Amniotic stem cell (primary cell): ENCODE measurements at regions not wholly inside any gene's neighbourhood (a gene's known extent, or its start where the extent isn't known, plus 50 kb on each side); places are given as distances from the start of the nearest gene placed in this dataset.
"Not testable (repeated sequence)": the region's sequence is repeated elsewhere in the genome, so short reads cannot be mapped to it uniquely, and the experiment has no call there.

Experiments
- DNase-seq: peaks from one replicate; lab custom pipeline; 2025; lab: John Stamatoyannopoulos, UW

DNA sequence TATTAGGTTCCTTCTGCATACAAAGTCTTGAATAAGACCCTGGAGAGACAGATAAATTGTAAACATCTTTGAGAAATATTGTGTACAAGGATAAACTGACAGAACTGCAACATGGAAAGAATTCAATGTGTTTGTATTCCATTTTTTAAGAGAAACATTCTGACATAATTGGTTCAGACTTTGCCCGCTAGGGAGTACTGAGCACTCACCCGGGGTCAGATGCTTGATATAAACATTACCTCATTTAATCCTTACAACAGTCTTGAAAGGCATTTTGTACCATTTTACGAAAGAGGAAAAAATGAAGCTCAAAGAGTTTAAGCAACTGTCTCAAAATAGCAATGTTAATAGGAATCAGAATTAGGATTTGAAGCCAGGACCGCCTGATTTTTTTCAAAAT is 416.7 kb upstream of the CRIM1 start:
- DNase-seq, result no peak

DNA sequence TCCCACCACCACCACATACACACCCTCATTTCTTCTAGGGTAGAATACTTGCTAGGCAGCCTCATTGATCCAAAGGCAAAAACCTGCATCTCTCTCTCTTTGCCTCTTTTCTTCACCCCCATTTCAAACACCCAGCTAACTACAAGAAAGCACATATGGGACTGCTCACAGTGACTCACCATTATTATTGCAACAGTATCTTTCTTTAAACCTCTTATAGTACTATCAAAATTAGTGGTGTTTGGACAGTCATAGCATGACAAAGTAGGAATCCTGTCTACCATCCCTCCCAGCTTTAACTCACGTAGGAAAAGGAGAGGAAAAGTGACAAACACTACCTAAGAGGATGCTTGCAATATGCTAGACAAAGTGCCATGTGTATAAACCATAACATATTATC is 422.5 kb upstream of the CRIM1 start:
- no peak for DNase-seq

DNA sequence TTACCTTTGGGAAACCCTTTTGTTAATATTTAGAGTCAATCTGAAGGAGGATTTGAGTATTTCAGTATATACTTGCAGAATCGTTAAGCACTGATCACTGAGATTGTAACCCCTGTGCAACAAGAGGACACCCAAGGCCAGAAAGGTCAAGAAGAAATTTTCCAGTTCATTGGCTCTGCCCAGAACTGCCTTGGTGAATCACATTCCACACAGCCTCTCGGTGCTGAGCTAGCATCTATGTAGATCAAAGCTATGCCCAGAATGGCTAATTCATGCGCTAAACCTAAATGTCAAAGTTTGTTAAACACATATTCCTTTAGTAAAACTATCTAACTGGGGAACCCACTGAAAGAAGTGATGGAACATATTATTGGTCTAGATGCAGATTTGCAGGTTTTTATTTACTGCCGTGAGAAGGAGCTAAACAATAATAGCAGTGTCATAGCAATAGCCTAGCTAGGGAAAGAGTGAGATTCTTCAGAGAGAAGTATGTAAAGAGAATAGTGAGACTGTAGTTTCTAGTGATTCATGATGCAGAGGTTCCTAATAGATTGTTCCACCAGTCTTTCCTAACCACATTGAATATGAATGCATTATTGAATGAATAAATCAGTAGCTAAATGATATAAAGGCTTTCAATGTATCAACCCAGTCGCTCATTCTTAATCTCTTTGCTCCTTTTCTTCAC is 423.2 kb upstream of the CRIM1 start:
- DNase-seq, result no peak

DNA sequence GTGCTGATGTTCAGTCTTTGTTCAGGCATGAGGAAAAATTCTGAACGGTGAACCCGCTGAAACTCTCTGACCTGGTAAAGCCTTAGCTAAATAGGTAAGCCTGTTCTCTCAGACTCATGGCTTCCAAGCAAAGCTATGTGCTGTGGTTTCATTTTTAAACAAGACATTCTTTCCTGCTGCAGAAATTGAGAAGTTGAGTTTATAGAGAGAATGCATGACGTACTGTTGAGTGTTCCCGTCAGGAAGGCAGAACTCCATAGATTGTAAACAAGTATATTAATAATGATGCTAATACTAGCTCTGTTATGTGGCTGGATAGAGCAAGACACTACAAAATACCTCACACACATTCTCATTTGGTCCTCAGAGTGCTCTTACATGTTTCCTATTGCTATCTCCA is 424.0 kb upstream of the CRIM1 start:
- no peak for DNase-seq

DNA sequence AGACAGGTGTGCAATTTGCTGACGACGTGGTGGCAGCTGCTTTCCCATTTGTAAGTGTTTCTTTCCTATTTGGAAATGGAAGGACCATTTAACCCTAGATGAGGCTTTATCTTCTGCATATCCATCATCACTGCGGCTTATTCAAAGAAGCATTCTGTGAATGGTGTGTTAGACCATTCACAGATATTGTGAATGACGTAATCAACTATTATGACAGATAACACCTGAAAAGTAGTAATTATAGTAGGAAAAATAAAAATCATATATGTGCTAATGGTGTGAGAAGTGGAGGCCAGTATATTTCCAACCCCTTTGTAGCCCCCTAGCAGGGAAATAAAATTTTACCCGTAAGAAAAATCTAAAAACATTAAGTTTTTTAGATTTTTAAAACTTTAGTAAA is 424.5 kb upstream of the CRIM1 start:
- no peak for DNase-seq

DNA sequence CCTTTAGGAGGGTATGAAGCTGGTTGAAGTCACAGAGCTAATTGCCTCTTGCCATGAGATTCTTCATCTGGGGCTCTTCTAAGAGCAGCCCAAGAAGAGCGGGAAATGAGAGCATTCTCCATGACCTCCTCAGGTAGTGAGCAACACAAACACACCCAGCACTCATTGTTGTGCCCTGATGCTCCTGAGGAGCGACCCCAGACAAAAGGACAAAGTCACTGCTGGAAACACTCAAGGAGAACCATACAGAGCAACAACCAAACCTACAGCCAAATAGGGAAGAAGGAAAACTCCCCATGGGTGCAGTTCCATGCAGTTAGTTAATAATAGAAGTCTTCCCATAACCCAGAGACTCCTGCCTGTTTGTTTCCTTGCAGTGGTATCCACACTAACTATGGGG is 426.0 kb upstream of the CRIM1 start:
- DNase-seq, result no peak

DNA sequence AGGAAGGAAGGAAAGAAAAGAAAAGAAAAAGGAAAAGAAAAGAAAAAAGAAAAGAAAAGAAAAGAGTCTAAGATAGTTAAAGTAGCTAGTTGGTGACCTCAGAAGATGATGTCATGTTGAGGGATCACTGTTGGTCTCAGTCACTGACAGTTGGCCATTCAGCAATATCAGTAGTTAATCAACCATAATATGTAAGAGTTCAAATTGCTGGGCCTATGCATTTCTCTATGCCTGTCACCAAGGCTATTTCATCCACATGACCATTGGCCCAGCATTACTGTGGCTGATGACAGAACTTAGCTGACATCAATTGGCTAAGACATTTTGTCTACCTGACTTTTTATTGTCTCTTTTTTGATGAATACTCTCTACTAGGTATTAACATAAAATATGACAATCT is 435.5 kb upstream of the CRIM1 start:
- no peak for DNase-seq

DNA sequence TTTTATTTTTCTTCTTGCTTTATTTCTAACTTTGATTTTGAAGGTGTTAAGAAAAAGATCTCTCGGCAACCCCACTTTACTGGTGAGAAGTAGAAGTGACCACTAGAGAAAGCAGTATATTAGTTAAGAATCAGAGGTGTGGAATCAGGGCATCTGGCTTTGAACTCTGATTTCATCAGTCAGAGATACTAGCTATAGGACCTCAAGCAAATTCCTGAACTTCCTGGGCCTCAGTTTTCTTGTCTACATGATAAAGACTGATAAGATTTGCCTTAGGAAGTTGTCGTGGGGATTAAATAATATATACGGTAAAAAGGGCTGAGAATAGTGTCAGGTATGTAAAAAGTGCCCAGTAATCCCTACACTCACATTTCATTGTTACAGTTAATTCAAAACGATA is 440.3 kb upstream of the CRIM1 start:
- DNase-seq, result no peak

DNA sequence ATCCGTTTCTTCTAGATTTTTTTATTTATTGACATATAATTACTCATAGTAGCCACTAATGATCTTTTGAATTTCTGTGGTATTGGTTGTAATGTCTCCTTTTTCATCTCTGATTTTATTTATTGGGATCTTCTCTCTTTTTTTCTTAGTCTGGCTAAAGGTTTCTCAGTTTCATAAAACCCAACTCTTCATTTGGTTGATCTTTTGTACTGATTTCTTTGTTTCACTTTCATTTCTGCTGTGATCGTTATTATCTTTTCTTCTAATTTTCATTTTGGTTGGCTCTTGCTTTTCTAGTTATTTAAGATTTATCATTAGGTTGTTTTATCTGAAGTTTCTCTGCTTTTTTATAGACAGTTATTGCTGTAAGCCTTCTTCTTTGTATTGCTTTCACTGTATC is 463.6 kb upstream of the CRIM1 start:
- DNase-seq, result no peak

DNA sequence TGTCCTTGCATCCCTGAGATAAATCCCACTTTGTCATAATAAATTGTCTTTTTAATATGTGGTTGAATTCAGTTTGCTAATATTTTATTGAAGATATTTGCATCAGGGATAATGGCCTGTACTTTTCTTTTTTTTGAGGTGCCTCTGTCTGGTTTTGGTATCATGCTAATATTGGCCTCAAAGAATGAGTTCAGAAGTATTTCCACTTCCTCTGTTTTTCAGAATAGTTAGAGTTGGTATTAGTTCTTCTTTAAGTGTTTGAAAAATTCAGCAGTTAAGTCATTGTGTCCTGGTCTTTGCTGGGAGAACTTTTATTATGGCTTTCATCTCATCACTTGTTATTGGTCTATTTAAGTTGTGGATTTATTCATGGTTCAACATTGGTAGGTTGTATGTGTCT is 464.1 kb upstream of the CRIM1 start:
- no peak for DNase-seq

DNA sequence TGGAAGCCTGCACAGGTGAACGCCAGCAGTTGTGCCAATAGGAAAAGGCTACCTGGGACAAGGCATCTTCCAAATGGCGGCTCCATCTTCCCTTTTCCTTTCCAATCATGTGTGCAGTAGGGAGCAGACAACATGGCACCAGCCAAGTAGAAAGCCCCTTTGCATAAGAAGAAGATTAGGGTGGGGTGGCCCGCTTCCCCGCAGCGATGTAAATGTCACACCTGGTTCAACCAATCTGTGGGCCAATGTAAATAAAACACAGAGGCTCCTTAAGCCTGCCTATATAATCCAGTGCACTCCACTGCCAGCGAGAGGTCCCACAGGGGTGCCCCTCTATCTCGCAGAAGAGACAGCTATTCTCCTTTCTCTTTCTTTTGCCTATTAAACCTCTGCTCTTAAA is 468.4 kb upstream of the CRIM1 start:
- DNase-seq, result no peak

DNA sequence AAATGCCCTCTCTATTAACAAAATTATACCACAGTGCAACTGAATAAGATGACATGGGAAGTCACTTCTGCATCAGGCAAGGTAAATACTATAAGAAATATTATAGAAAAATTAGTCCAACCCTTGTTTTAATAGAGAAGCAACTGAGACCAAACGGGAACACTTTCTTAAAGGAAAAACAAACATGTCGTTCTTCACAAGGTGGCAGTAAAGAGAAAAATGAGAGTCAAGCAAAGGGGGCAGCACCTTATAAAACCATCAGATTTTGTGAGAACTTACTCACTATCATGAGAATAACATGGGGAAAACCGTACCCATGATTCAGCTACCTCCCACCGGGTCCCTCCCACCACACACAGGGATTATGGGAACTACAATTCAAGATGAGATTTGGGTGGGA is 481.7 kb upstream of the CRIM1 start:
- DNase-seq, result no peak

DNA sequence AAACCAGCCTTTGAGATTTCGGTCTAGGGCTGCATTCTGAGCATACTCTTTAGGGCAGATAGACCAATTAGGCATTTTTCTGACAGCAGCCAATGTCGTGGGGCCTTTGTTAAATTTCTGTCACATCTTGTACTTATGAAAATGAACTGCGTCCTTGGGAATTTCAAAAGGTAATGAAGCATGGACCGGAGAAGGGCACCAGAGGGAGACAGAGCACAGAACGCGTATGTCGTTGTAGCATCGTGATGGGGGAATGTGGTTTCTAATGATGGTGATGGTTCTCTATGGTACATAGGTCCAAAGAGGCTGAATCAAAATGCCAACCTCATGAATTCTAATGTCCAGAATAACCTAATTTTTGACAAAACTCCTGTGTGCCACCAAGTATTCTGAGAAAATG is 483.9 kb upstream of the CRIM1 start:
- DNase-seq, result no peak

DNA sequence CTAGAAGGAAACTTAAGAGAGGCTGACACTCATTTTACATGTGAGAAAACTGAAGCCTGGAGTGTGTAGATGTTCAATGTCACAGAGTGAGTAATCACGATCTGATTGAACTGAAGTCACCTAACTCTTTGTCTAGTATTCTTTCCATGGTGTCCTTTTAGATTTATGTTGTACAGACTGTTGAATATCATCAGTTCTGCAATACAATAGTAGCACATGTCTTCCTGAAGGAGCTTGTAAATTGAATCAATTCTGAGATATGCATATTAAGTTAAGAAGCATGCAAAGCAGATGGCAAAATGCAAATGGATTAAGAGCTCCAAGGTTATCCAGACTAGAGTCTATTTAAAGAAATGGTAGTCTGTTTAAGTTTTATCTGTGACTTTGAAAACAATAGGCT is 484.9 kb upstream of the CRIM1 start:
- no peak for DNase-seq

DNA sequence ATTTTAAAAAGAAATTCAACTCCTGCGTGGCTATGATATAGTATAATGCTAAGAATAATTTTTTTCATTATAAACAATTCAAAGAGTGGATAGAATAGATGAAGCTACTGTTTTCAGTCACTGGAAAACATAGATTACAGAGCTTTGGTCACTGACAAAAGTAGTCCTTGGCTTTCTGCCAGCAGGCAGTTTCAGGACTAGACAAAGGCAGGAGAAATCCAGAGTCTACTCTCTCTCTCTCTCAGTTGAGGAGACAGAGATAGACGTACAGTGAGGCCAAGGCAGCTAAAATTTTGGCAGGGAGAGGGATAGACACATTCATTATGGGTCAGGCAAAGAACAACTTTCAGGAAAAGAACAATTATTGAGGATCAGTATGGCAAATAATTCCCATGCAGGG is 491.4 kb upstream of the CRIM1 start:
- DNase-seq, result no peak

DNA sequence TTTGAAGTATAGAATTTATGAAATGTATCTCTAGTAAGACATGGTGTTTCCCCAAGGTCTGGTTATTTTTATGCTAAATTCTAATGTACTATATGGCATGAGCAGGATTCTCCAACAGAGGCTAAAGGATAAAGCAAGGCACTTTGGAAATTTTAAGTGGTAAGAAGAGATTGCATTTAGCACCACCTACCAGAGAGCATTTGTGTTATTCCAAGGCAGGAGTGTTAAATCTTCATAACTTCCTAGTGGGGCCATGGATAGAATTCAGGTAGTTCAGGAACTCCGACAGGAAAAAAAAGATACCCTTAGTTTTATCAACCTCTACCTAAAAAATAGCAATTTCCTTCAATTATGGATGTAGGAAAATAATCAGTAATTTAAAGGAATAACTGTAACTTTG is 497.4 kb upstream of the CRIM1 start:
- DNase-seq, result no peak

DNA sequence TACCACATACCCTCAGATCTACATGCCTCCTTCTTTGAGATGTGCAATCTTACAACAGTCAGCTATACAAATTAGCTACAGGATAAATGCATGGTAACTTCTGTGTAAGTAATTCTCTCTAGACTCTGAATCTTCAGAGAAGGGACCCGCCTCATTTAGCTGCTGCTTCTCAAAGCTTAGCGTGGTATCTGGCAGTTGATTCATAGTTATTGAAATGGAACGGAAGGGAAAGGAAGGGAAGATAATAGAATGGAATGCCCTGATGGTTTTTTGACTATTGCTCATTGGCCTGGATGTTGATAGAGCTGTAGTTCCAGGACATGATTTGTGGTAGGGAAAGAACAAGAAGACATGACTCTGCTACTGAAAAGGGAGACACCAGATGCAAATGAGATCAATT is 498.1 kb upstream of the CRIM1 start:
- DNase-seq, result no peak

DNA sequence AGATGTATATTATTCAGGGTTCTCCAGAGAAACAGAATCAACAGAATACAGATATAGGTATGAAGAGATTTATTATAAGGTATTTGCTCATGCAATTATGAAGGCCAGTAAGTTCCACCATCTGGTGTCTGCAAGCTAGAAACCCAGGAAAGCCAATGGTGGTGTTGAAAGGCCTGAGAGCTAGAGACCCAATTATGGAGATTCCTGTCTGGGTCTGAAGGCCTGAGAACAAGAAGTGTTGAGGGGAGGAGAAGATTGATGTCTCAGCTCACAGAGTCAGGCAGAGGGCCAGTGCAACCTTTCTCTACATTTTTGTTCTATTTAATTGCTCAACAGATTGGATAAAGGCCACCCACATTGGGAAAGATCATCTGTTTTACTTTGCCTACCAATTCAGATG is 524.2 kb upstream of the CRIM1 start:
- no peak for DNase-seq

DNA sequence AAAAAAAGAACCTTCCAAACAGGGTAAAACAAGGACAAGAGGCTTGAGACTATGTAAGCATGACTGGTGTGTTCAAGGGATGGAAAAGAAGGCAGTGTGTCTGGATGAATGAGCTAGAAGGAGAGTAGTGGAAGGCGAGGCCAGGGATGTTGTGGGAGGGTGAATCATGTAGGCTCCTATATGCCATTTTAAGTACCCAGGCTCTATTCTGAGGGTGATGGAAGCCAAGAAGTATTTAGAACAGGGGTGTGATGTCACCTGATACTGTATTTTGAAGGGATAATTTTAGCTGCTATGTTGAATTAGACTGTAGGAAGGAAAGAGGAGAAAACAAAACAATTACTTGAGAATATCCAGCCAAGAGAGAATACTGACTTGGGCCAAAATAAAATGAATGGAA is 524.7 kb upstream of the CRIM1 start:
- no peak for DNase-seq

DNA sequence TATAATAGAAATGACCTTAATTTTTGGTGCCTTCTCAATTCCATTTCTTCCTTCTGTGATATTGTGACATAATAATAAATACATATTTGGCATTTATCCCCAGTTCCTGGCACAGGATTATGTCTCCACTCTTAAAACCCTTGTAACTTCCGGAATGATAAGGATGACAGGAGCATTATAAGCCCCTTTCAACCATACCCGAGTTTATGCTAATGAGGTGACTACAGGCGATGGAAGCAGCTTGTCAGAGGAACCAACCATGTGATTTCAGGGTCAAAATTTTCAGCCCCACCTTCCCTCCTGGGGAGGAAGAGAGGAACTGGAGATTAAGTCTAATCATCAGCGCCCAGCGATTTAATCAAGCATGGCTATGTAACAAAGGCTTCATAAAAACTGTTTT is 528.5 kb upstream of the CRIM1 start:
- DNase-seq, result no peak

DNA sequence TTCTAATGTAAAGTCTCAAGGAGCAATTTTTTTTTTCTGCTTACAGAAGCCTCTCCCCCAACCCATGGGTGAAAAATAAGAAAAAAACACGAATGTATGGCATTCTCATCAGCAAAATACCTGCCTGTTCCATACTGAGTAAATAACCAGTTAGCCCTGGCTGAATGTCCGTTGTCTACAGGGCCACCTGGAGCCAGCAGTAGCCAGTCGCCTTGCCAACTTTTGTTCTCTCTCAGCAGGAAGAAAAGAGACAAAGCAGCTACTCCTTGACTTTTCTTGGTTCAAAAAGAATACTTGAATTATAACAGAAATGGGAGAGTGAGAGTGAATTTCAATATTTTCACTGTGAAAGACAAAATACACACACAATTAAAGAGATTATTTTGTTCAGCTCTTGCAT is 532.9 kb upstream of the CRIM1 start:
- DNase-seq, result no peak

DNA sequence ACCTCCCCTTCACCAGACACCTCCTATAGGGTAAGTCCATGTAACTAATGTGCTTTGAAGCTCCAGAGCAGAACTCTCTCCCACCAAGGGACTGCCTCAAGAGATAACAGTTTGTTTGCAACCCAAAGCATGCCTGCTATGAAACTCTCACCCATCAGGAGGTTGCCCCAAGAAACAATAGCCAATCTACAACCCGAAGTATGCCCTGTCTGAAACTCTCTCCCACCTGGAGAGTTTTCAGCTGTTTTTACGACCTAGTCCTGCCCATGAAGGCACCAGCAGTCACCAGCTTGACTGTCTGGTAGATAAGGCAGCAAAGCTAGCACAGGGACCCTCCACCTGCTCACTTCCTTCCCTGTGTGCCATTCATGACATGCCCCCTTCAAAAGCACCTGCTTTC is 533.9 kb upstream of the CRIM1 start:
- no peak for DNase-seq

DNA sequence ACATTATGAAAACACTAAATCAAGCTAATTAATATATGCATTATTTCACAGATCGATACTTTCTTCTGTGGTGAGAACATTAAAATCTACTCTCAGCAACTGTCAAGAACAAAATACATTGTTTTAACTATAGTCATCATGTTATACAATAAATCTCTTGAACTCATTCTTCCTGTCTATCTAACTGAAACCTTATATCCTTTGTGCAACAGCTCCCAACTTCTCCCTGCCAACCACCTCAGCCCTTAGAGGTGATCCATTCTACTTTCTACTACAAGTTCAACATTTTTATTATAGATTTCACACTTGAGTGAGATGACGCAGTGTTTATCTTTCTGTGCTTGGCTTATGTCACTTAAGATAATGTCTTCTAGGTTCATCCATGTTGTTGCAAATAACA is 535.2 kb upstream of the CRIM1 start:
- no peak for DNase-seq

DNA sequence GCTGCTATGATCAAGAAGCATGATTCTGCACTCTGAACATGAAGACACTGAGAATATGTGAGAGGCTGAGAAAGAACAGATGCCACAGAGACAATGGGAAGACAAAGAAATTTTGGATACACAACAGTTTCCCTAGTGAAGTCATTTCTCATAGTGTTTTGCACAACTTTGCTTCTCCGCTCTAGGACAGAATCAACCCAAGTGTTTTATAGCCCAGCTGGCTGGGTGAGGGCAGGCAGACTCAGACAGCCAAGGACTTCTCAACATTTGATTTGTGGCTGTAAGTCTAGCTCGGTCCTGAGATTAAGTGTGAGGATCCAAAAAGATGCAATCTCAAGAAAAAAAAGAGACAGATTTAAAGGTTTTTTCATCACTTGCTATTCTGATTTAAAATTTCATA is 536.5 kb upstream of the CRIM1 start:
- DNase-seq, result no peak

DNA sequence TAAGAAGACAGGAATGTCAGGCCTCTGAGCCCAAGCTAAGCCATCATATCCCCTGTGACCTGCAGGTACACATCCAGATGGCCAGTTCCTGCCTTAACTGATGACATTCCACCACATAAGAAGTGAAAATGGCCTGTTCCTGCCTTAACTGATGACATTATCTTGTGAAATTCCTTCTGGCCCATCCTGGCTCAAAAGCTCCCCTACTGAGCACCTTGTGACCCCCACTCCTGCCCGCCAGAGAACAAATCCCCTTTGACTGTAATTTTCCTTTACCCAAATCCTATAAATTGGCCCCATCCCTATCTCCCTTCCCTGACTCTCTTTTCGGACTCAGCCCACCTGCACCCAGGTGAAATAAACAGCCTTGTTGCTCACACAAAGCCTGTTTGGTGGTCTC is 537.2 kb upstream of the CRIM1 start:
- not testable (repeated sequence) for DNase-seq
